Middle frontal gyrus (tissue), 1 donor: ENCODE measurements at regions not wholly inside any gene's neighbourhood (a gene's known extent, or its start where the extent isn't known, plus 50 kb on each side); places are given as distances from the start of the nearest gene placed in this dataset.
"Not testable (repeated sequence)": the region's sequence is repeated elsewhere in the genome, so short reads cannot be mapped to it uniquely, and the experiment has no call there.

Source experiments
- DNase-seq: peaks from one replicate; pipeline ENCODE4 v3.0.0-alpha.2; 2015; ENCODE audit warnings: low spot score; ENCODE audit errors: extremely low spot score

- DNase-seq: not testable (repeated sequence)
Measured at GRCh38 chr4:127343123-127343522, 289.6 kb upstream of the INTU start.

GRCh38 chr4:127344071-127344470, 288.7 kb upstream of the INTU start:
- DNase-seq: no peak

GRCh38 chr4:127347936-127348335, 284.8 kb upstream of the INTU start:
- no peak for DNase-seq

- DNase-seq: no peak
Measured at GRCh38 chr4:127352220-127353113, 280.3 kb upstream of the INTU start.

GRCh38 chr4:127355743-127356142, 277.0 kb upstream of the INTU start:
- no peak for DNase-seq

- no peak for DNase-seq
Measured at GRCh38 chr4:127357765-127358164, 275.0 kb upstream of the INTU start.

GRCh38 chr4:127362686-127363085, 270.1 kb upstream of the INTU start:
- no peak for DNase-seq

GRCh38 chr4:127364397-127364796, 268.4 kb upstream of the INTU start:
- DNase-seq: no peak

GRCh38 chr4:127364911-127365310, 267.8 kb upstream of the INTU start:
- no peak for DNase-seq

- DNase-seq: no peak
Measured at GRCh38 chr4:127370604-127371003, 262.2 kb upstream of the INTU start.

GRCh38 chr4:127379499-127379898, 253.3 kb upstream of the INTU start:
- DNase-seq: no peak

- not testable (repeated sequence) for DNase-seq
Measured at GRCh38 chr4:127379948-127380347, 252.8 kb upstream of the INTU start.

GRCh38 chr4:127383666-127384065, 249.1 kb upstream of the INTU start:
- no peak for DNase-seq

GRCh38 chr4:127394516-127394915, 238.2 kb upstream of the INTU start:
- no peak for DNase-seq

- no peak for DNase-seq
Measured at GRCh38 chr4:127400276-127400675, 232.5 kb upstream of the INTU start.

GRCh38 chr4:127400731-127401346, 231.9 kb upstream of the INTU start:
- no peak for DNase-seq

- DNase-seq: no peak
Measured at GRCh38 chr4:127403471-127404084, 229.2 kb upstream of the INTU start.

- DNase-seq: no peak
Measured at GRCh38 chr4:127406187-127406586, 226.6 kb upstream of the INTU start.

- not testable (repeated sequence) for DNase-seq
Measured at GRCh38 chr4:127407572-127407971, 225.2 kb upstream of the INTU start.

- DNase-seq: no peak
Measured at GRCh38 chr4:127410201-127410600, 222.6 kb upstream of the INTU start.

- no peak for DNase-seq
Measured at GRCh38 chr4:127410644-127411043, 222.1 kb upstream of the INTU start.

GRCh38 chr4:127414951-127415606, 217.7 kb upstream of the INTU start:
- no peak for DNase-seq
